HCT116 (cell line): ENCODE measurements at regions not wholly inside any gene's neighbourhood (a gene's known extent, or its start where the extent isn't known, plus 50 kb on each side); places are given as distances from the start of the nearest gene placed in this dataset.

Experiments
- ATAC-seq: fragments of 200-7000 bp; cut with Tn5 transposase; 2 replicates; pipeline ENCODE4 v1.9.1; 2020; ENCODE audit warnings: mild to moderate bottlenecking, moderate library complexity
- BruUV-seq: library from RNA; stranded (reverse); fragments of 400-500 nt; replicated peaks from 2 replicates; lab custom pipeline; 2021; lab: Mats Ljungman, UMichigan
- CTCF ChIA-PET: fragments of 300-600 bp; sonication (Branson Sonifier 250); formaldehyde crosslinking; loops from one replicate; lab custom pipeline; 2021; ENCODE audit warnings: antibody characterized with exemption; lab: Charles Lee
- POLR2A ChIA-PET: fragments of 300-600, 350-600 bp; sonication (Branson Sonifier 250); formaldehyde crosslinking; loops from one replicate; lab custom pipeline; 2021; ENCODE audit warnings: antibody characterized with exemption; lab: Charles Lee
- RAD21 ChIA-PET, 2 experiments: fragments of 300-600 bp; sonication (Branson Sonifier 250); formaldehyde crosslinking; loops; one replicate each; lab custom pipeline; 2023; ENCODE audit warnings: low total read pairs in 2 of 2; ENCODE audit not compliant: uncharacterized antibody in 2 of 2, unreplicated experiment in 2 of 2, low non-redundant PET in 1 of 2; lab: Charles Lee
- DNase-seq: peaks from one replicate; pipeline ENCODE4 v3.0.0-alpha.2; 2010; ENCODE audit warnings: low read depth, low spot score
- H2AFZ ChIP-seq: fragments of 200-600 bp; shearing (Covaris generic), sonication (generic); 2 replicates; pipeline ENCODE4 v1.6.1; 2017; ENCODE audit warnings: low read depth, mixed run types, mixed read lengths, antibody characterized with exemption, low read length; ENCODE audit not compliant: poor library complexity, severe bottlenecking
- H3K27ac ChIP-seq: 2 replicates; pipeline ENCODE4 v1.5.1; 2012; ENCODE audit warnings: low read depth, low read length
- H3K27me3 ChIP-seq: fragments of 200-600 bp; sonication (generic); 2 replicates; pipeline ENCODE4 v1.6.1; 2016; ENCODE audit warnings: mixed run types, low read length, mixed read lengths; ENCODE audit not compliant: insufficient read depth
- H3K36me3 ChIP-seq, 2 experiments: fragments of 200-500 bp in 1 of 2; fragments of 200-600 bp in 1 of 2; sonication (Bioruptor generic) in 1 of 2; sonication (generic) in 1 of 2; 2 replicates each; pipeline versions ENCODE4 v1.5.1 to v1.6.1; 2014 to 2016; ENCODE audit warnings: low read length in 2 of 2, inconsistent platforms in 1 of 2, mixed read lengths in 1 of 2, mixed run types in 1 of 2; ENCODE audit not compliant: insufficient read depth in 2 of 2, control insufficient read depth in 1 of 2
- H3K4me1 ChIP-seq, 2 experiments: fragments of 200-600 bp in 1 of 2; sonication (generic) in 1 of 2; 2 replicates each; pipeline versions ENCODE4 v1.5.1 to v1.6.1; 2012 to 2017; ENCODE audit warnings: low read length in 2 of 2, inconsistent platforms in 1 of 2, mild to moderate bottlenecking in 1 of 2, mixed read lengths in 1 of 2, mixed run types in 1 of 2, moderate library complexity in 1 of 2; ENCODE audit not compliant: insufficient read depth in 2 of 2, control insufficient read depth in 1 of 2
- H3K4me2 ChIP-seq: fragments of 200-600 bp; sonication (generic); 2 replicates; pipeline ENCODE4 v1.6.1; 2017; ENCODE audit warnings: mixed run types, low read length, mixed read lengths
- H3K4me3 ChIP-seq, 2 experiments: fragments of 200-600 bp in 1 of 2; sonication (generic) in 1 of 2; replicated peaks in 1 of 2; 2 replicates each; pipeline ENCODE4 v1.5.1; 2011 to 2016; ENCODE audit warnings: low read length in 2 of 2, control low read depth in 1 of 2, low read depth in 1 of 2, mild to moderate bottlenecking in 1 of 2, mixed read lengths in 1 of 2, mixed run types in 1 of 2
- H3K79me2 ChIP-seq: fragments of 200-600 bp; sonication (generic); 2 replicates; pipeline ENCODE4 v1.6.1; 2017; ENCODE audit warnings: mild to moderate bottlenecking, mixed run types, low read length, moderate library complexity, mixed read lengths; ENCODE audit not compliant: insufficient read depth
- H3K9ac ChIP-seq: fragments of 200-600 bp; sonication (generic); 2 replicates; pipeline ENCODE4 v1.6.1; 2016; ENCODE audit warnings: low read length, mixed read lengths
- H3K9me2 ChIP-seq: fragments of 200-600 bp; sonication (generic), shearing (Covaris generic); 2 replicates; pipeline ENCODE4 v1.6.1; 2017; ENCODE audit warnings: mixed run types, mild to moderate bottlenecking, moderate library complexity; ENCODE audit not compliant: insufficient read depth
- H3K9me3 ChIP-seq, 2 experiments: fragments of 200-500 bp in 1 of 2; fragments of 200-600 bp in 1 of 2; sonication (Bioruptor generic) in 1 of 2; sonication (generic) in 1 of 2; 2 replicates each; pipeline ENCODE4 v1.6.1; 2014 to 2017; ENCODE audit warnings: low read length in 2 of 2, mixed read lengths in 2 of 2, inconsistent platforms in 1 of 2, low read depth in 1 of 2, mild to moderate bottlenecking in 1 of 2, mixed run types in 1 of 2, moderate library complexity in 1 of 2; ENCODE audit not compliant: control insufficient read depth in 1 of 2, insufficient read depth in 1 of 2
- H4K20me1 ChIP-seq: fragments of 200-600 bp; sonication (generic), shearing (Covaris generic); 2 replicates; pipeline ENCODE4 v1.6.1; 2017; ENCODE audit warnings: mixed run types, mild to moderate bottlenecking, moderate library complexity; ENCODE audit not compliant: insufficient read depth
- ATF3 ChIP-seq: IDR thresholded peaks from 2 replicates; pipeline ENCODE4 v1.6.1; 2012
- CEBPB ChIP-seq: IDR thresholded peaks from 2 replicates; pipeline ENCODE4 v1.6.1; 2012; ENCODE audit warnings: low read depth
- EGR1 ChIP-seq: IDR thresholded peaks from 2 replicates; pipeline ENCODE4 v1.6.1; 2012; ENCODE audit warnings: low read depth
- ELF1 ChIP-seq: IDR thresholded peaks from 2 replicates; pipeline ENCODE4 v1.6.1; 2012; ENCODE audit warnings: low read depth, borderline replicate concordance
- EZH2 ChIP-seq: fragments of 200-600 bp; sonication (generic); IDR thresholded peaks from 2 replicates; pipeline ENCODE4 v1.6.1; 2017; ENCODE audit warnings: antibody characterized with exemption, mixed run types
- EZH2phosphoT487 ChIP-seq: fragments of 200-600 bp; IDR thresholded peaks from 2 replicates; pipeline ENCODE4 v1.6.1; 2018; ENCODE audit warnings: antibody characterized with exemption, borderline replicate concordance
- FOSL1 ChIP-seq: IDR thresholded peaks from 2 replicates; pipeline ENCODE4 v1.6.1; 2012; ENCODE audit warnings: low read depth
- POLR2AphosphoS5 ChIP-seq: IDR thresholded peaks from 2 replicates; pipeline ENCODE4 v1.6.1; 2011; ENCODE audit warnings: mild to moderate bottlenecking, low read depth, low read length, moderate library complexity
- REST ChIP-seq: IDR thresholded peaks from 2 replicates; pipeline ENCODE4 v1.6.1; 2012; ENCODE audit warnings: low read depth
- SIN3A ChIP-seq: IDR thresholded peaks from 2 replicates; pipeline ENCODE4 v1.6.1; 2012; ENCODE audit warnings: low read depth
- SRF ChIP-seq: IDR thresholded peaks from 2 replicates; pipeline ENCODE4 v1.6.1; 2012; ENCODE audit warnings: low read depth
- TCF7L2 ChIP-seq: IDR thresholded peaks from 2 replicates; pipeline ENCODE4 v1.7.0; 2011; ENCODE audit warnings: borderline replicate concordance, inconsistent platforms; ENCODE audit not compliant: insufficient read depth, insufficient read length; ENCODE audit errors: extremely low read depth
- YY1 ChIP-seq: IDR thresholded peaks from 2 replicates; pipeline ENCODE4 v1.6.1; 2011; ENCODE audit warnings: low read length, low read depth, moderate library complexity, mild to moderate bottlenecking; ENCODE audit not compliant: insufficient replicate concordance; ENCODE audit errors: extremely low read depth
- ZBTB33 ChIP-seq: IDR thresholded peaks from 2 replicates; pipeline ENCODE4 v1.6.1; 2011; ENCODE audit warnings: mild to moderate bottlenecking, low read length, moderate library complexity; ENCODE audit not compliant: insufficient replicate concordance; ENCODE audit errors: extremely low read depth
- ZFX ChIP-seq: fragments of 450-650 bp; IDR thresholded peaks from 2 replicates; pipeline ENCODE4 v1.6.1; 2017
- ZNF274 ChIP-seq: fragments of 200-500 bp; sonication (Bioruptor generic); IDR thresholded peaks from 2 replicates; pipeline ENCODE4 v1.6.1; 2014; ENCODE audit warnings: mild to moderate bottlenecking, low read depth, low read length, inconsistent platforms
- intact Hi-C: fragments of 100-400 bp; cut with micrococcal nuclease; formaldehyde crosslinking; loops from 2 replicates; pipeline ENCODE4 v1.10.0; 2022

GRCh38 chr3:182242489-182242942 is 530.8 kb downstream of the SOX2 start:
- no peaks in the 10 kb centered on the region for H3K27me3 ChIP-seq
- no peak overlapping the region for H2AFZ ChIP-seq
- CTCF ChIA-PET, result interaction anchor here (1.4 kb wide), 1 partner anchor 441 kb away, joined by 3 read pairs; no protein-coding TSS in a partner anchor
- H3K4me1 ChIP-seq, result no peaks in the 10 kb centered on the region
- H3K9me3 ChIP-seq, result no peaks in the 10 kb centered on the region
- RAD21 ChIA-PET, result no interaction called here
- ATAC-seq, result no peak
- H3K36me3 ChIP-seq, result no peaks in the 10 kb centered on the region
- intact Hi-C loops, result no loop called here
- H3K4me2 ChIP-seq, result no peak overlapping the region
- no TSS peak for BruUV-seq
- no peaks in the 10 kb centered on the region for H4K20me1 ChIP-seq
- no peaks in the 10 kb centered on the region for H3K9me2 ChIP-seq
- no peak overlapping the region for H3K9ac ChIP-seq
- no peak overlapping the region for H3K4me3 ChIP-seq
- POLR2A ChIA-PET, result no interaction called here
- no peak for DNase-seq
- H3K79me2 ChIP-seq, result no peaks in the 10 kb centered on the region
- TF ChIP-seq ZFX (no peak), EZH2 (no peak), ELF1 (no peak), REST (no peak), EGR1 (no peak), POLR2AphosphoS5 (no peak)
- TF ChIP-seq, all 23 proteins: peak for 0
- H3K27ac ChIP-seq, result no peak overlapping the region

- Histone ChIP-seq H3K4me2 (no peak overlapping the region), H3K4me1 (no peaks in the 10 kb centered on the region), H3K9me3 (no peaks in the 10 kb centered on the region), H3K27me3 (no peaks in the 10 kb centered on the region), H3K4me3 (no peak overlapping the region), H4K20me1 (no peaks in the 10 kb centered on the region), H3K9ac (no peak overlapping the region), H2AFZ (no peak overlapping the region), H3K36me3 (no peaks in the 10 kb centered on the region), H3K9me2 (no peaks in the 10 kb centered on the region), H3K79me2 (no peaks in the 10 kb centered on the region), H3K27ac (no peak overlapping the region)
- RAD21 ChIA-PET, result no interaction called here
- ATAC-seq (no peak), DNase-seq (no peak)
- POLR2A ChIA-PET, result no interaction called here
- CTCF ChIA-PET, result no interaction called here
- BruUV-seq, result no TSS peak
- intact Hi-C loops, result no loop called here
- TF ChIP-seq FOSL1 (no peak), SRF (no peak), ELF1 (no peak), ATF3 (no peak), SIN3A (no peak), CEBPB (no peak), ZNF274 (no peak), TCF7L2 (no peak), YY1 (no peak), ZBTB33 (no peak), EZH2phosphoT487 (no peak)
Measured at GRCh38 chr3:182243625-182244024, 531.9 kb downstream of the SOX2 start.
